ENCODE measurements at regions not wholly inside any gene's neighbourhood (a gene's known extent, or its start where the extent isn't known, plus 50 kb on each side); places are given as distances from the start of the nearest gene placed in this dataset.

DNA sequence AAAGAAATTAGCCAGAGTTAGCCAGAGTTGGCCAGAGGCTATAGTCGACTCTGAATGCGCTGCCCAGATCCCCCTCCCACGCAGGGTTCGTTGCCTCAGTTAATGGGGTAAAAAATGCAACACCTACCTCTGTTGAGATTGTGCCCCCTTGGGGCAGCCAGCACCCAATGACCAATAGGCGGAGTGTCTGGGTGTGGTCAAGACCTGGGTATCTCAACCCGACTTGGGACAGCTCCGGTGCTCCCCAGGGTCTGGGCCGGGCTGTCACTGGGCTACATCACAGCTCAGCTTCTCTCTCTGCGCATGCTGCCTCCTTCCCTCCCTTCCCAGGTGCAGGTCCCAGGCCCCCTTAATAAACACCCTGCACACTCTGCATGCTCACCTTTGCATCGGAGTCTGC lies 59.6 kb upstream of the GCSH start:
- no peak overlapping the region for H3K27ac ChIP-seq
- H3K9me3 ChIP-seq = no peaks in the 10 kb centered on the region
- 73 to 81% (median 77%) methylated on average over 10 of the region's 10 CpGs for WGBS, 5 donors
- no peak overlapping the region for H3K4me3 ChIP-seq
- no peak for DNase-seq
- intact Hi-C loops (cut with DNase I; ENCODE audit: low total_unique reads) = no loop called here
- H3K36me3 ChIP-seq = no peaks in the 10 kb centered on the region
- no peaks in the 10 kb centered on the region for H3K4me1 ChIP-seq
- TF ChIP-seq POLR2A (IDR thresholded peaks at IDR 0.05) (no peak), POLR2AphosphoS5 (IDR thresholded peaks at IDR 0.05) (no peak), EP300 (IDR thresholded peaks at IDR 0.05) (no peak)
- TF ChIP-seq, protein P1, sequence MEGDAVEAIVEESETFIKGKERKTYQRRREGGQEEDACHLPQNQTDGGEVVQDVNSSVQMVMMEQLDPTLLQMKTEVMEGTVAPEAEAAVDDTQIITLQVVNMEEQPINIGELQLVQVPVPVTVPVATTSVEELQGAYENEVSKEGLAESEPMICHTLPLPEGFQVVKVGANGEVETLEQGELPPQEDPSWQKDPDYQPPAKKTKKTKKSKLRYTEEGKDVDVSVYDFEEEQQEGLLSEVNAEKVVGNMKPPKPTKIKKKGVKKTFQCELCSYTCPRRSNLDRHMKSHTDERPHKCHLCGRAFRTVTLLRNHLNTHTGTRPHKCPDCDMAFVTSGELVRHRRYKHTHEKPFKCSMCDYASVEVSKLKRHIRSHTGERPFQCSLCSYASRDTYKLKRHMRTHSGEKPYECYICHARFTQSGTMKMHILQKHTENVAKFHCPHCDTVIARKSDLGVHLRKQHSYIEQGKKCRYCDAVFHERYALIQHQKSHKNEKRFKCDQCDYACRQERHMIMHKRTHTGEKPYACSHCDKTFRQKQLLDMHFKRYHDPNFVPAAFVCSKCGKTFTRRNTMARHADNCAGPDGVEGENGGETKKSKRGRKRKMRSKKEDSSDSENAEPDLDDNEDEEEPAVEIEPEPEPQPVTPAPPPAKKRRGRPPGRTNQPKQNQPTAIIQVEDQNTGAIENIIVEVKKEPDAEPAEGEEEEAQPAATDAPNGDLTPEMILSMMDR (IDR thresholded peaks at IDR 0.05) = no peak
- no peaks in the 10 kb centered on the region for H3K27me3 ChIP-seq

DNA sequence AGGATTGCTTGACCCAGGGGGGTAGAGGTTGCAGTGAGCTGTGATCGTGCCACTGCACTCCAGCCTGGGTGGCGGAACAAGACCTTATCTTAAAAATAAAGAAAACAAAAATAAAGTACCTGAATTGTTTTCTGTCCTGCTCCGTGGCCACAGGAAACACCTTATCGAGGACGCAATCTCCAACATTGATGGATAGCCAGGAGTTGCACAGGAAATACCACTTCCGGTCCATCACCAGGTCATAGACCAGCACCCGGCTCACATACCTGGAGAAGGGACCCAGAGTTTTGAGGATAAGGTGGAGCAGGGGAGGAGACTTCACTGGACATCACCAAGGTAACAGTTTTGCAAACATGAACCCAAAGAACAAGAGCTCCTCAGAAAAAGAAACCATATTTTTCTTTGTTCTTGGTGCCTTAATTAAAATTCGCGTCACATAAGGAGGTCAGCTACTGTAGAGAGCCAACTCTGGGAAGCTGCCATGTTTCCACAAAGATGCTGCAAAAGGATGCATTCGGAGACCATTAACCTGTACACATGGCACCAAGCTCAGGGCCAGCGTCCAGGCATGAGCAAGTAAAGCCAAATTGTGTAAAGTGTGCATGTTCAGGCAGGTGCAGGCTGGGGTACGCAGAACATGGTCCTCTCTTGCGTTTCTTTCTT lies 55.6 kb upstream of the GCSH start:
- WGBS, 5 donors = 41 to 50% (median 43%) methylated on average over 13 of the region's 13 CpGs
- no peaks in the 10 kb centered on the region for H3K4me1 ChIP-seq
- no peak for DNase-seq
- TF ChIP-seq, protein P1 (IDR thresholded peaks at IDR 0.05) = no peak
- TF ChIP-seq POLR2AphosphoS5 (IDR thresholded peaks at IDR 0.05) (no peak), EP300 (IDR thresholded peaks at IDR 0.05) (no peak), POLR2A (IDR thresholded peaks at IDR 0.05) (no peak)
- intact Hi-C loops (cut with DNase I; ENCODE audit: low total_unique reads) = no loop called here
- no peaks in the 10 kb centered on the region for H3K27me3 ChIP-seq
- H3K27ac ChIP-seq = no peak overlapping the region
- no peak overlapping the region for H3K4me3 ChIP-seq
- H3K9me3 ChIP-seq = no peaks in the 10 kb centered on the region
- no peaks in the 10 kb centered on the region for H3K36me3 ChIP-seq

DNA sequence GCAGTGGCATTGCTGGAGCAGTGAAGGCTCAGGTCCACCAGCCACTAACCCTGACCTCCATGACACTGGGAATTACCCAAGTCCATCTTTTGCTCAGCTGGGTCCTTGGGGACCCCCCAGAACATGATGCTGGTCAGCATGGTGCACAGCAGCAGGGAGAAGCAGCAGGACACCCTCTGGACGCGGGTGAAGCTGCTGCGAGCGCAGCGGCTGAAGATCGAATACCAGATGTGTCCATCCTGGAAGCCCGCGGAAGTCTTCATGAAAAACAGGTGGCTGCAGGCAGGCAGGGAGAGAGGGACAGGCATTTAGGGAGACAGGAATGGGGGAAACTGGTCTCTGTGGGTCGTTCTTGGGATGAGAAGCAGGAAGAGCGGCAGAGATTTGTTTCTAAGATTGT lies 53.4 kb upstream of the GCSH start:
- TF ChIP-seq, protein P1 (IDR thresholded peaks at IDR 0.05) = no peak
- TF ChIP-seq POLR2A (IDR thresholded peaks at IDR 0.05) (no peak), EP300 (IDR thresholded peaks at IDR 0.05) (no peak), POLR2AphosphoS5 (IDR thresholded peaks at IDR 0.05) (no peak)
- H3K4me3 ChIP-seq = no peak overlapping the region
- H3K27ac ChIP-seq = no peak overlapping the region
- WGBS, 5 donors = 84 to 90% (median 88%) methylated on average over 10 of the region's 10 CpGs
- intact Hi-C loops (cut with DNase I; ENCODE audit: low total_unique reads) = no loop called here
- H3K27me3 ChIP-seq = peaks cover 0 to 16% (median 0%) of the 10 kb centered on the region in 3 donors
- H3K36me3 ChIP-seq = no peaks in the 10 kb centered on the region
- no peak for DNase-seq
- no peaks in the 10 kb centered on the region for H3K9me3 ChIP-seq
- no peaks in the 10 kb centered on the region for H3K4me1 ChIP-seq

DNA sequence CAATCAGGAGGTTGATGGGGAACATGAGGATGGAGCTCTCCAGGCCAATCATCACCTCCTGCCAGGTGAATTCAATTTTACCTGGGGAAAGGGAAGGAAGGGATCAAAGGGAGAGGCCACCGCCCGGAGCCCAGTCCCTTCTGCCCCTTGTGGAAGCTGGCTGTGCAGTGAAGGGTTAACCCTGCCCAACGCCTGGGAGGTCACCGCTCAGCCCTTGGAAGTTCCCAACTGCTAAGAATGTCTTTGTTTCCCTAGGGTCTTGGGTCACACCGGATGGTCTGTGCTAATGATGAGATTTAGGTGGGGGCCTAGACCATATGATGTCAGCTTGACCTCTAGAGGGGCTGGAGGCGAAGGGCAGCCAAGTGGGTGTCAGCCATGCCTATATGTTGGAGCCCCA lies 52.1 kb upstream of the GCSH start:
- no peak overlapping the region for H3K4me3 ChIP-seq
- no peaks in the 10 kb centered on the region for H3K9me3 ChIP-seq
- H3K27me3 ChIP-seq = peaks cover 0 to 18% (median 0%) of the 10 kb centered on the region in 3 donors
- no peak for DNase-seq
- no peaks in the 10 kb centered on the region for H3K4me1 ChIP-seq
- no peak overlapping the region for H3K27ac ChIP-seq
- H3K36me3 ChIP-seq = no peaks in the 10 kb centered on the region
- 43 to 88% (median 52%) methylated on average over 3 to 6 of the region's 6 CpGs for WGBS, 5 donors
- intact Hi-C loops (cut with DNase I; ENCODE audit: low total_unique reads) = no loop called here
- TF ChIP-seq, protein P1 (IDR thresholded peaks at IDR 0.05) = no peak
- TF ChIP-seq EP300 (IDR thresholded peaks at IDR 0.05) = no peak
